GM21825 (cell line): ENCODE measurements at regions not wholly inside any gene's neighbourhood (a gene's known extent, or its start where the extent isn't known, plus 50 kb on each side); places are given as distances from the start of the nearest gene placed in this dataset.
"Not testable (repeated sequence)": the region's sequence is repeated elsewhere in the genome, so short reads cannot be mapped to it uniquely, and the experiment has no call there.

Experiments used
- ATAC-seq: cut with Tn5 transposase; IDR thresholded peaks from one replicate; pipeline ENCODE4 v1.9.1; 2021; ENCODE audit warnings: mild to moderate bottlenecking, moderate library complexity; ENCODE audit not compliant: unreplicated experiment

DNA sequence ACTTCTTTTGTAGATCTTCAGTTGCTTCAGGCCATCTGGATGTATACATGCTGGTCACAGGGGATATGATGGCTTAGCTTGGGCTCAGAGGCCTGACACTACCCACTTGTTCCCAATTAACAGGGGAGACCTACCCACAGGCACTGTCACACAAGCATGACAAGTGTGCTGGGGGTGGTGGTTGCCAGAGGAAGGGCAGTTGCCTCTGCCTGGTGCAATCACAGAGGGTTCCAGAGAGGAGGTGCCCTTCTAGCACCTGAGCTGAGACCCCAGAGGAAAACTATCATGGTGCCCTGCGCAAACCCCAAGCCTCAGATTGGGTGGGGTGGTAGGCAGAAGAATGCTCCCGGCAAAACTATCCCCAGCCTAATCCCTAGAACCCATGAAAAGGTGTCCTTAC, 65.6 kb upstream of the NANOS1 start:
- ATAC-seq = no peak

DNA sequence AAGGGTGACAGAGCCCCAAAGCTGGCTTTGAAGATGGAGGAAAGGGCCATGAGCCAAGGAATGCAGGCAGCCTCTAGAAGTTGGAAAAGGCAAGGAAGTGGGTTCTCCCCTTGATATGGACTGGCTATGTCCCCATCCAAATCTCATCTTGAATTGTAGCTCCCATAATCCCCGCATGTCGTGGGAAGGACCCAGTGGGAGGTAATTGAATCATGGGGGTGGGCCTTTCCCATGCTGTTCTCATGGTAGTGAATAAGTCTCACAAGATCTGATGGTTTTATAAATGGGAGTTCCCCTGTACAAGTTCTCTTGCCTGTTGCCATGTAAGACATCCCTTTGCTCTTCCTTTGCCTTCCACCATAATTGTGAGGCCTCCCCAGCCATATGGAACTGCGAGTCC, 65.0 kb upstream of the NANOS1 start:
- not testable (repeated sequence) for ATAC-seq

DNA sequence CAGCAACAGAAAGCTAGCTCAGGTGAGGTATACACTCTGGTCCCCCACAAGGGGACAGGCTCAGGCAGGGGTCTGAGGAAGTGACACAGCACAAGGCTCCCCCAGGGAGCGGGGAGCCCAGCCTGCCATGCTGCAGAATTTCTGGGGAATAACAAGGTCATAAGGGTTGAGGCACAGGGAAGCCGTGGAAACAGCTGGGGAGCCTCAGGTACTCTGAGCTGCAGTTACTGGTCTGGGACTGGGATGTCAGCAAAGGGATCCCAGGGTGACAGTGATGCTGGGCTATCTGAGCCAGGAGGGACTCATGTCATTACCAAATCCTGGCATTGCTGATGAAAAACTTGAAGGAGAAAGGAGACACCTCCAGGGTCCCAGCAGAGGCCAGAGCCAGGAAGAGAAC, 64.4 kb upstream of the NANOS1 start:
- no peak for ATAC-seq

DNA sequence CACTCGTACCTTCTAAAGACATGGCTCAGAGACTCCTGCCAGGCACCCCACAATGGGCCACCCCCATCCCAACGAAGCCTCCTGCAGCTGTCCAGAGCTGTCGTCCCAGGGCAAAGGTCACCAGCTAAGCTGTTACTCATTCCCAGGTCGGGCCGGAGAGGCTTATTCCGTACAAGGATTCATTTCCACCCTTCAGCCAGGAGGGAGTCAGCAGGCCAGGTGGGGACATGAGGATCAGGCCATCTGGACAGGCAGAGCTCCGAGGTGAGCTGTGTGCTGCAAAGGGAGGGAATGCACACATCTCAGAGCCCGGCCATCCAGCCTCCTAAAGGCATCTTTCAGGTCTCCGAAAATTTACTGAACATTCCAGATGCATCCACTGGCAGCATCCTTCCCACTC, 63.9 kb upstream of the NANOS1 start:
- no peak for ATAC-seq

DNA sequence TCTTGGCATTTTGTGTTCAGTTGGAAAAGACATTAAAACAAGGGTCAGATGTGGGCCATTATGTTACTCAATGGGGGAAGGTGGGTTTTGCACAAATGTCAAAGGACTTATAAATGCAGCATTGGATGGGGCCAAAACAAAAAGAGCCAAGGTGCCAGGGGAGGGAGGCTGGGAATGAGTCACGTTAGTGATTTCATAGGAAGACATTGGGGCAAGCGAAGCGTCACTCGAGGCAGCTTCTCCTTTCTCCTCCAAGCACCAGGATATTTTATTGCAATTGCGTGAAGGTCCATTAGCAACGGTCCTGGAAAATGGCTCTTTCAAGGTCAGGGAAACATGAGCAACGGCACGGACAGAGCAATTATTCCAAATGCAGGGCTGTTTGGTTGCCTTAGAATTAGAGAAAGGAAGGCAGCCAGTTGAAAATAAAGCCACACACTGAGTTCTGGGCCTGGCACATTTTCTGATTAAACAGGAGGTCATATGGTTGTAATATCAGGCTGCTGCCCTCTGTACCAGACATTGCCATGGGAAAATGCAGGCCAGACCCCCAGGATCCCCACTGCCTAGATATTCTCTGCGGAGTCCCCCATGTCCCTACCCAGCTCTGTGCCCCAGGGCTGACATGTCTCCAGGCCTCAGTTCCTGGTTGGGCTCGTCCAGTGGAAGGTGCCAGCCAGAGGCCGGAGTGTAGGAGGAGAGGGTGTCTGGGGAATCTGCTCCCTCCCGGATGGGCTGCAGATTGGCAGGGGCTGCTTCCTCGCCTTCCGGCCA, 63.3 kb upstream of the NANOS1 start:
- ATAC-seq = no peak

DNA sequence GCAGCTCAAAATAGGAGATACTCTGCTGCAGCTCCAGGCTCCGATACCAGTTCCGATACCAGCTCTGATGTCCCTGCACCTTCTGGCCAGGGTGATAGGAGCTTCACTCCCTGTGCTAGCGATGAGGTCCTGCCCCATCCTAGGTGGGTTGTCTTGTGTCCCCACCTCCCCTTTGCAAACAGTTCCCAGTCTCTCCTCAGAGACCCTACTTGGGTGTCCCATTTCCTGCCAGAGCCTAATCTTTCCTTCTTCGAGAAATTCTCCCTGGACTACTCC, 62.7 kb upstream of the NANOS1 start:
- ATAC-seq = no peak

DNA sequence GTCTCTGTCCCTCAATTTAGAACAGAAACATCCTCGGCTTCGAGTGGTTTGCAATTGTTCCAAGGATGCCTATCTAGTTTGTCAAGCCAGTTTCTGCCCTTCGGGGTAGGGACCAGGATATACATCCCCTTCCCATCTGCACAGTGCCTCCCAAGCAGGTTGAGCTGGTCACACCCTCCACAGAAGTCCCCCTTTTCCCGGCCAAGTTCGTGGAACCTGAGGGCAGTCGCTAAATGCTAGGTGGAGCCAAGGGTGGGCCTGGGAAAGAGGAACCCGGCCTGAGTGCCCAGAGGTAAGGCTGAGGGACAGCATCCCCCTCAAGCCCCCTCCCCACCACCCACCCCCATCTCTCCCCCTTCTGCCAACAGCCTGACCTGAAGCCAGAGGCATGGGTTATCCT, 62.4 kb upstream of the NANOS1 start:
- ATAC-seq = no peak

DNA sequence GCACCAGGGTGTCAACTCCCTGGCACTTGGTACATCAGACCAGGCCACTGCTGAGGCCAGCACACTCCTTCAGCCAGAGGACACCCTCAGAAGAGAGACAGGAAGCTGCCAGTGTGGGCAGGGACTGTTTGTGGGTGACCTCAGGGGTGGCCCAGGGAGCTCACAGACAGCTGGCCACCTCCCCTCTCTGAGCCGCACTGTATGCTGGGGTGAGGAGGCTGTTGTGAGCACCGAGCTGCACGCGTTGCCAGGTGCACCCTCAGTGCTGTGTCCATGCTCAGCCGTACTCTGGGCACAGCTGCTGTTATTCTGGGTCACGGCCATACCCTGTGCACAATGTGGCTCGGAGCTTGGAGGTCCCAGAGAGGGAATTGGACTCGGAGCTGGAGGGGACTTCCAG, 61.5 kb upstream of the NANOS1 start:
- no peak for ATAC-seq

DNA sequence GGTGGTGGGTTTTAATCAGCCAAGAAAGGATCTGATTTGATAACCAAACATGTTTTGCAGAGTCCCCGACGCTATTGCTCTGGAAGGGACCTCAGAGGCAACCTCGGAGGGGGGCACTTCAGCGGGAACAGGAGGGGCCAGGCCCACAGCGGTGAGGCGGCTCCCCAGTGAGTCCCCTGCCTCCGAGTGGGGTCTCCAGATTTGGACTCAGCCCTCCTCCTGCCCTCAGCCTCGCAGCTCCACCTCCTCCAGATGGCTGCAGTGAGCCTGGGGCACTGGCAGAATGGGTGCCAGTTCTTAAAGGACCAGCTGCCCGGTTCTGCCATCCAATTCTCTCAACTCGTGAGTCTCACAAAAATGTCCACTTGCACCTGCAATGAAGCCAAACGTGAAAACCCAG, 61.0 kb upstream of the NANOS1 start:
- ATAC-seq = no peak

DNA sequence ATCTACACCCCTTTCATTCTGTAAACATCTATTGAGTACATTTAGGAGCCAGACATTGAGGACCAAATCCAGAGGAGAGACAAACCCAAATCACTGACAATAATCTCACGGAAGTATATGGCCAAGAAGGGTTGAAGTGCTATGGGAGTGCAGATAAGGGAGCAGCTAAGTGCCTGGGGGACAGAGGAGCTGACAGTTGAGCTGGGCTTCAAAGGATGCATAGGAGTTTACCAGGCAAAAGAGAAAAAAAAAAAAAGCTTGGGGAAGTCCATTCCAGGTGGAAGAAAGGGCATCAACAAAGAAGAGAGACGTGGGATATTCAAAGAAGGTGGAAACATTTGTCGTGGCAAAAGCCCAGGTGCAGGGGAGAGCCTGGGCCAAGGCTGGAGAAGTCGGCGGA, 60.5 kb upstream of the NANOS1 start:
- no peak for ATAC-seq

DNA sequence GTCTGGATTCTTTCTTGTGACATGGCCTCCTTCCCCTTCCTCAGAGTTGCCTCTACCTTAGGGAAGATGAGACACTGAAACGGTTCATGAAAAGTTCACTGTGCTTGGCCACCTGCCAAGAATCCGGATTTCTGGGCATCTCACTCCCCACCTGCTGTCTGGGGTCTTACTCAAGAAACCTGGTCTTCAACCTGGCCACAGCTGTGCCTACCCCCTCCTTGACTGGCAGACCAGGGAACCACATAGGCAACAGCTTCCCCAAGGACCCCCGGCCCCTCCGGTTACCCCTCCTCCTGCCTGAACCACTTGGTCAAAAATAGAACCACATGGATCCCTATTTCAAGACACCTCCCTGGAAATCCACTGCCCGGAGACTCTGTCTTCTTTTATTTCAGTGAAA, 58.7 kb upstream of the NANOS1 start:
- no peak for ATAC-seq

DNA sequence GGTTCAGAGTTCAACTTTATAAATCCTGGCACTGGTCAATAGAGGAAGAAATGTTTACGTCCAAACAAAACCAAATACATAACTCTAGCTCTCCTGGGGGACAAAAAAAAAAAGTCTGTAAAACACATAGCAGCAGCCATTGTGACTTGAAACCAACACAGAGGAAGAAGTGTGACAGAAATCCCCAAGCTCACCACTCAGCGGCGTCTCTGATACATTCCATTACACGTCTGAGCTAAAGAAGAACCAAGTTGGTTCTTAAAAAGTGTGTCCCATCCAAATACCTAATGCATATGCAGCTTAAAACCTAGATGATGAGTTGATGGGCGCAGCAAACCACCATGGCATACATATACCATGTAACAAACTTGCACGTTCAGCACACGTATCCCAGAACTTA, 58.3 kb upstream of the NANOS1 start:
- ATAC-seq = no peak

DNA sequence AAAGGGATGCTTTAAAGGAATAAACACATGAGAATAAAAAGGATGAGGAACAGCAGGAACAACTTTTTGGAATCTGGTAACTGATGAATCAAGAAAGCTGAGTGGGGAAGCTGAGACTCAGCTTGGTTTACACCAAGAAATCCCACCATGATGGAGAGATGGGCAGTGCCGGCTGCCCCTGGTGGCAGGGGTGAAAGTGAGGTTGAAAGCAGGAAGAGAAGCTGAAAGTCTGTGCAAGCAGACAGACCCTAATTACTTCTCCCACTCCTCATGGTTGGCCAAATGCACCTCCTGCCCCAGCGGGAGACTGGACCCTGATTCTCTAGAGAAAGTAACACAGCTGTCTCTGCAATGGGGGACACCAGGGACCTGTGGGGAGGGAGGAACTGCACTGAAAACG, 57.6 kb upstream of the NANOS1 start:
- ATAC-seq = no peak

DNA sequence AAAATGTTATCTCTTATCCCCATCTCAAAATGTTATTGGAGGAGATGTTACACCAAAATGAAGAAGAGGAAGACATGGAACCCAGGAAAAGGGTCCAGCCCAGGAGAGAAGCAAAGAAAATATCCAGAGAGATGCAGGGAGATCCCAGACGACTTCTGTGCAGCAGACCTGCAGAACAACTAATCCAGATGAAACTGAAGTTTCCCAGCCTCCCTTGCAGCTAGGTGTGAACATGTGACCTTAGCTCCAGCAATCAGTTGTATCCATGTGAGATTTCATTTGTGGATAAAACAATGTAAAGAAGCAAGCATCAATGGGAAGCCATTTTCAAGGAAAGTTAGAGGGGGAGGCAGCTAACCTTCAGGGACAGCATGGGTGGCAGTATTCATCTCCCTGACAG, 55.8 kb upstream of the NANOS1 start:
- ATAC-seq = no peak

DNA sequence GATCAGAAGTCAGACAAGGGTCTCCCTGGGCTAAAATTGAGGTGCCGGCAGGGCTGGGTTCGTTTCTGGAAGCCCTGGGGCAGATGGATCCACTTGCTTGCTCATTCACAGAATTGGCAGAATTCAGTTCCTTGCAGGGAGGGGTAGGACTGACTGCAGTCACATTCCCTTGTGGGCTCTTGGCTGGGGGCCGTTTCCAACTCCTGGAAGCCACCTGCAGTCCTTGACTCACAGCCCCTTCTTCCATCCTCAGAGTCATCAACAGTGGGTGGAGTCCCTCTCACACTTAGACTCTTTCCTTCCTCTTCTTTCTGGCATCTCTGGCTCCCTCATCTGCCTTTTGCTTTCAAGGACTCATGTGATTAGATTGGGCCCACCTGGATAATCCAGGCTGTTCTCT, 54.6 kb upstream of the NANOS1 start:
- ATAC-seq = no peak

DNA sequence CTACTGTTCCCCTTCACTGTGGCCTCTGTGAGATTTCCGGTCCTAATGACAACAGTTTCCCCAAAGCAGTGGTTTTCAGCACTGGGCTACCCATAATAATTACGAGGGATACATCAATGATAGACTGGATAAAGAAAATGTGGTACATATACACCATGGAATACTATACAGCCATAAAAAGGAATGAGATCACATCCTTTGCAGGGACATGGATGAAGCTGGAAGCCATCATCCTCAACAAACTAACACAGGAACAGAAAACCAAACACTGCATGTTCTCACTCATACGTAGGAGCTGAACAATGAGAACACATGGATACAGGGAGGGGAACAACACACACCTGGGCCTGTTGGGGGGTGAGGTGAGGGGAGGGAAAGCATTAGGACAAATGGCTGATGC, 53.3 kb upstream of the NANOS1 start:
- ATAC-seq = not testable (repeated sequence)

DNA sequence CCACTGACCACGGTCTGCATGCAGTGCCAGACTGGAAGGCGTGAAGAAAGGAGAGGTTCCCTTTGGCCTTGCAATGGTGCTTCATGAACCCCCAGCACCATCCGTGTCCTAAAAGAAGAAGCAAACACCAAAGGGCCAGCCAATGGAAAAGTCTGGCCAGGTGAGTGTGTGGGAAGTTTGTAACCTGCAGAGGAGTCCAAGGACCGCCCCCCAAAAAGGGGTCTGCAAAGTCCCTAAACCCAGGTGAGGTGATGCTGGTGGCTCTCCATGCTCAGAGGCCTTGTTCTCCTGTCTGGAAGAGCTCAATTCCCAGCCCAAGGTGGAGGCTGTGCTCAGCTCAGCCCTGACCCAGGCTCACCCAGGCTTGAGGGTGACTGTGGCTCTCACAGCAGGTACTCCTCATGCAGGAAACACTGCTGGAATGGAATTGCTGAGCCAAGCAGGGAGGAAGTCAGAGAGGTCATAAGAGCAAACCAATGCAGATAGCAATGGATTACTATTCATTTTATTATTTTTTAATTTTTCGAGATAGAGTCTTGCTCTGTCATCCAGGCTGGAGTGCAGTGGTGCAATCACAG, 52.4 kb upstream of the NANOS1 start:
- no peak for ATAC-seq

DNA sequence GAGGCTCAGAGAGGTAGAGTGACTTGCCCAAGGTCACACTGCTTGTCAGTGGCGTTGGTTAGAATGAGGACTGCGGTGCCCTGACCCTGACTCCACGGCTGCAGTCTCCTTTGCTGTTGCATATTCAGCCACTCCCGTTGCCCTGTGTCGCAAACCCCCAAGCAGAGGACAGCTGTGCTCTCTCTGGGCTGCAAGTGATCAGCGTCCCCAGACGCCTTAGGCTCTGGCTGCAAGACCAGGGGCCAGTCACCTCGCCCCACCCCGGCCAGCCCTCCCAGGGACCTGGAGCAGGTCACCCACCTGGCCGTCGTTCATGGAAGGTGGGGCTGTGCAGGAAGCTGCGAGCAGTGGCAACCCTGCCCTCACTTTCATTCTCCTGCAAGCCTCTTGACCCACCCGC, 51.7 kb upstream of the NANOS1 start:
- no peak for ATAC-seq

DNA sequence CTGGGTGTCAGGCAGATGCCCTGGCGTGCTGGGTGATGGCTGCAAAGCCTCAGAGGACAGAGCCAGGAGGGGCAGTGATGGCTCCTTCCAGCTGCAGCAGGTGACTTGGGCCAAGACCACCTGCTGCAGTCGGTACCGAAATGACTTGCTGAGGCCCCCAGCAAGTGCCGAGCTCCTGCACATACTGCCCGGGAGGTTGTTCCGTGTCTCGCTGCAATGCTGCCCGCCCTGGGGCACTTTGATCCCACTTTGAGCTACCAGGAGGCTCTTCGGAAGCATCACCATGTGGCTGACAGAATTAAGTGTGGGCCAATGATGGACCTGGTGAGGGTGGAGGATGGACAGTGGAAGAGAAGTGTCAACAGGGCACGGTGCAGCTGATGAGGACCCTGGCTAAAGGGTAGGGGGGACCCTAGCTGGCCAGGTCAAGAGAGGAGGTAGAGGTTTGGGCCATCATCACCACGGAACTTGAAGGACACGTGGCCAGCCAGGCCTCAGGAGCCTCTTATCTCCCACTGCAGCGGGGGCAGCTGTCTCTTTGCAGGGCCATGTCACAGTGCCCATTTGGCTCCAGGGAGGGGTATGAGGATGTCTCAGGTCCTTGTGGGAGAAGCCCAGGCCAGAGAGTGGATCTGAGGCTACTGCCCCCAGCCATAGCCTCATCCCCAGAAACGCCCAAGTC, 51.1 kb upstream of the NANOS1 start:
- ATAC-seq = no peak

DNA sequence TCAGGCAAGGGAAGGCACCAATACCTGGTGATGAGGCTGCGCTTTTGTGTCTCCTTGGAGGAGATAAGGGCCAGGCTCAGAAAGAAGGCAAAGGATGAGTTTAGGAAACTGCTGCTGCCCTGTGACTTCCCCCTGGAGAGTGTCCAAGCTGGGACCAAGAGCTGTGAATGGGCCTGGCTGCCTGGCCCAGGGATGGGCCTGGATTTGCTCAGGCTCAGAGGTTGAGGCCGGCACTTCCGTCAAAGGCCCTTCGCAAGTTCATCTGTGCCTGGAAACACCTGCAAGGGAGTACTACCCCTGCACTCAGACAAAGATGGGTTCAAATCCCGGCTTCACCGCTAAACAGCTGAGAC, 50.5 kb upstream of the NANOS1 start:
- no peak for ATAC-seq

DNA sequence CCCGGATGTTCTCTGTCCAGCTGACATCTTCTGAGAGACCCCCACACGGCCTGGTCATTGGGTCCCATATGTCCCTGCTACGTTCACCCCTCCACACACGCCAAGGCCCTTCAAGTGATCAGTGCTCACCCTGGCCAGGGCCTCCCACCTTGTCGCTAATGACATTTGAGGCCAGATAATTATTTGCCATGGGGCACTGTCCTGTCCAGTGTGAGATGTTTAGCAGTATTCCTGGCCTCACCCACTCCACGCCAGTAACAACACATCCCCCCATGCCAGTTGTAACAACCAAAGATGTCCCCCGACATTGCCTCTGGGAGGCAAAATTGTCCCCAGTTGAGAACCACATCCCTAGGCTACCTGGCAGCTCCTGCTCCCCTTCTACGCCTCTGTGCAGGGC, 49.9 kb upstream of the NANOS1 start:
- no peak for ATAC-seq
